Hippocampal formation (tissue), 2 donors: ENCODE measurements at regions not wholly inside any gene's neighbourhood (a gene's known extent, or its start where the extent isn't known, plus 50 kb on each side); places are given as distances from the start of the nearest gene placed in this dataset.

Experiments used
- DNase-seq, 2 donors: peaks; one replicate each; lab custom pipeline; 2025; lab: John Stamatoyannopoulos, UW

DNA sequence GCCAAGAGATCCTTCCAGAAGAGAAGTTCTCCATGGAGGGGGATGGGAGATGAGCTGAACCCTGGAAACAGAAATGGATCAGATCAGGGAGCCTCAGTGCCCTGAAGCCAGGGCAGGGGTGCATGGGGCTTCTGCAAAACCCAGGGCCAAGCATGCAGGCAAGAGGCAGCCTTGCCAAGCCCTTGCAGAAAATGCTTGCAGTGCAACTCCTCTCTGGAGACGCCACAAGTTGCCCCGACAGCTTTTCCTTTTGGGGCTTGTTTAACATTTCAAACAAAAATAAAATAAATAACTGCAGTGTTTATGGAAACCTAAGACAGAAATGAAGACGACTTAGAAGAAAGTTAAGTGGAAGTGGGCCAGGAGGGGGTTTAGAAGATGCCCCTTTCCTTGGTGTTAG lies 177.5 kb upstream of the TNP1 start:
- no peak for DNase-seq

GRCh38 chr2:217035967-217036366 lies 176.1 kb upstream of the TNP1 start:
- DNase-seq = no peak

- DNase-seq = no peak
Measured at GRCh38 chr2:217033186-217033585, 173.3 kb upstream of the TNP1 start.

GRCh38 chr2:217031445-217031844 lies 171.6 kb upstream of the TNP1 start:
- DNase-seq = no peak

GRCh38 chr2:217030081-217030480 lies 170.2 kb upstream of the TNP1 start:
- DNase-seq = no peak

DNA sequence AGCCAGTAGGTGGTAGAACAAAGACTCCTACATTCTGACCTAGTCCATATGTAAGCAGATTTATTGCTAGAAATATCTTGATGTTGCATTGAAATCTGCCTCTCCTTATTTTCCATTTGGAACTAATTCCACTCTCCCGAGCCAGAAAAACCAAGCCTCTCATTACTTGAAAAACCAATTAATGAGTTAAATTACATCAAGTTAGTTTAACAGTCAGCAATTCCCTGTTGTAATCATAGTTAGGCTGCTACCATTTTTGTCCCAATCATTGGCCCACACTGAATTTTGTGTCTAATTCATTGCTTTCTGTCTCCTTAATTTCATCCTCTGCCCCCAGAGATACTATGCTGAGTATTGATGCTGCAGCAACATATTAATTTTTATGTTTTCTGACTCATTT lies 168.3 kb upstream of the TNP1 start:
- DNase-seq = no peak

DNA sequence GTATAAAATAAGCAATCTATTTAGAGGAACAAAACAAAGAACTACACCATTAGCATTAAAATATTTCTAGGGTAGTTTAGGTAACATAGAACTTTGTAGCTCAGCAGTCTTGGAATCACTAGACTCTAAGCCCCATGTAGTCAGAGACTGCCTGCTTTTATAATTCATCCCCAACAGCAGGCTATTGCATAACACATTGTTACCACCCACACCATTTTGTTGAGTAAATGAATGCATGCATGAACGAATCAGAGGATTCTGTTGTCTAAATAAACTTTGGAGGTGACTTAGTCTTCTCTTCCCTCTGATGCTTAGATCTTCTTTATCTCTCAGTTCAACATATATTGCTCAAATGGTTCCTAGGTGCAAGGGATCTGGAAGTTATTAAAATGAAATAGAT lies 167.6 kb upstream of the TNP1 start:
- no peak for DNase-seq

- no peak for DNase-seq
Measured at GRCh38 chr2:217026569-217026968, 166.7 kb upstream of the TNP1 start.

- no peak for DNase-seq
Measured at GRCh38 chr2:217026161-217026560, 166.3 kb upstream of the TNP1 start.

DNA sequence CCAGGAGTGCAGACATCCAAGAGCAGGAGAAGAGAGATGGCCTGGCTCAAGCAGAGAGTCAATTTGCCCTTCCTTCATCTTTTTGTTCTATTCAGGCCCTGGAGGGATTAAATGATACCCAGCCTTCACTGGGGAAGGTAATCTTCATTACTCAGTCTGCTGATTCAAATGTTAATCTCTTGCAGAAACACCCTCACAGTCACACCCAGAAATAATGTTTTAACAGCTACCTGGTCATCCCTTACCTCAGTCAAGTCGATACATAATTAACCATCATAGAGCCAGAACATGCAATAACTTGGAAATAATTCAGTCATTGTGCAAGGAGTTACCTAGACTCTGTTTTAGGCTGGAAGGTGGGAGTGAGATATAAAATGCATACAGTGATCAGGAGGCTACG lies 163.7 kb upstream of the TNP1 start:
- no peak for DNase-seq

DNA sequence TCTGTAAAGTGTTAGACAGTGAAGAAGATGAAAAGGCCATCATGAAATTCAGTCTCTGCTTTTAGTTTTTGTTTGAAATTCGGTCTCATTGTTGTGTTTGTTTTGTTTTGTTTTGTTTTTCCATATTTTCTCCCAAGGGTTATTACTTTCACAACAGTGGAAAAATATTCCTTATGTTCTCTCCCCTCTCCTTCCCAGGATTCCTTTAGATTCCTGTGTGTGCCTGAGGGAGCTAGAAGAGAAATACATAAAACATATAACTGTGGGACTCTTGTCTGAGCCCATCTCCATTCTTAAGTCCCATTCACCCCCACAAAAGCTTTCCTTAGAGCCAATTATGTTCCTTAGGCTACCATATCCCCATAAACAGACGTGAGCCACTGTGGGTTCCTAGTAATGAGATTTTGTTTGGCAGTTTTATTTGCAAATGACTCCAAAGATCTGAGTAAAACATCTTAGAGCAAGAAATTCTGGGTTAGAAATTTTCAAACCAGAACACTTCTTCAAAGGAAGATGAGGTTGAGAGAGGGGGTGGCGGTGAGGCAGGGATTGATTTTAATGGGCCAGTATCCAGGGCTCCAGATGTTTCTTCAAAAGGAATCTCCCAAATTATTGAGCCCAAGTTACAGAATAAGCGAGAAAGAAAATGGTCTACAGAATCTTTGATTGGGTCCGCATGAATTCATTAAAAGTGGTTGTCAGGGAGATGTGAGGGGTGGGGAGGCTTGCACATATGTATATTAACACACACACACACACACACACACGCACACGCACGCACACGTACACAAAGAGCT lies 157.8 kb upstream of the TNP1 start:
- DNase-seq = no peak

DNA sequence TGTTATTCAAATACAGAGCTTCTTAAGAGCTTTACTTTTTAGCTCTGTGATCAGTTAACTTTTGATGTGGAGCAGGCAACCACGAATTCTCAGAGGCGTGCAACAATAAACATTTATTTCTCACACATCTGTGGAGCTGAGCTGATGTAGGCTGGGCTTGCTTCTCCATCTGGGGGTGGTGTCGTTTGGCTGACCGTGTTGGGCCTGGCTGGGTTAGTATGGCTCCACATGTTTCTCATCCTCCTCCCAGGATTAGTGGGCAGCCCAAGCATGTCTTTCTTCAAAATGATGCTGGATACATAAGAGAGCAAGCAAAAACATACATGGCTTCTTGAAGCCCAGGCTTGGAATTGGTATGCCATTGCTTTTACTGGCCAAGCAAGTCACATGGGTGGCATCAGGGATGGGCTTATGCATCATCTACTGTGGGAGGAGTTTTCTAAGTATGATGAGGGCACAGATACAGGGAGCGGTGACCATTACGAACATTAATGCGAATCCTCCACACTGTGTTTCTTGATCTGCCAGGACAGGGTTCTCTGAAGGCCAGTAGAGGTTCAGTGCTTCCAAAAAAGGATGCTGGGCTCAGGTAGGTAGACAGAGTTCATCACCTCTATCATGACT lies 157.0 kb upstream of the TNP1 start:
- no peak for DNase-seq

DNA sequence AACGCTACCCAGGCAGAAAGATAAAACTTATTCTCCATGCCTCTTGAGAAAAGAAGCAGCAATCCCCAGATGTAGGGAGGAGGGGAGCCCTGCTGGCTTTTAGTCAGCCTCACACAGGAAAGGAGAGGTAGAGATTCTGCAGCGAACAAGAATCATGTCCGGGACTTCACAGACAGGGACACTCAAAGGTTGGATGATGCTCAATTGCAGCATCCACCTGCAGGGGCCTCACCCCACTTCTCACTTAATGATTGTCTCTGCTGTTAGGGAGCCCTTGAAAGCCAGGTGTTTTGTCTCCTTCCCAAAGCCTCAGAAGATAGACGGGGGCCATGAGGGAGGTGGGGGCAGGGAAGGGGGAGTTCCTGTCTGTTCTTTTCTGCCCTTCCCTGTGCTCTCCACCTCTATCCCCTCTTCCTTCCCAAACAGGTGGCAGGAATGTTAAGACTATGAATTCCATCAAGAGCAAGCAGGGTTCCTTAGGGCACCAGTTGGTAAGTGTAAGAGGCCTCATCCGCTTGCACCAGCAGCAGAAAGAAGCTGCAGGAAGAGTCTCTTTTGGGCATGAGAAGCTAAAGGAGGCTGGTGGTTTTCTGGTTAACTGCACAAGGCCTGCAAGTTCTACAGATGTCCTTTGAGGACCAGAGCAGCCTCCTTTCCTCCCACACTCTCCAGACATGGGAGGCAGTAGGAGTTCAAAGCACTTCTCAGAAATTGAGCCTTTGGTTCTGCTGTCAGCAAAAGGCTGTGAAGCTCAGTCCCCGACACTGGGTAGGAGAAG lies 154.7 kb upstream of the TNP1 start:
- DNase-seq = no peak

DNA sequence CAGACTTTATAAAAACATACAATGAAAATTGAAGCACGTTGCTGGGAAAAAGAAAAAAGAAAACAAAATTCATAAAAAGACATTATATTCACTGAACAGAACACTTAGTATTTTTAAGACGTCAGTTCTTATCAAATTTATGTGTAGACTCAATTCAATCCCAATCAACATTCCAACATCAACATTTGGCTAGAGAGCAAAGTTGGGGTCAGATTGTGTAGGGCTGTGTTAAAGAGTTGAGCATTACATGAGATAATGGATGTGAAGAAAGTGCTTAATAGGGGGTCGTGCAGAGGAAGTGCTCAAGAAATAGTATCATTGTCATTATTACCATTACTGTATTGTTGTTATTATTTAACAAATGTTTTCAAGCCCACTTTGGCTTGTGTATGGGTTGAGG lies 154.1 kb upstream of the TNP1 start:
- DNase-seq = no peak

DNA sequence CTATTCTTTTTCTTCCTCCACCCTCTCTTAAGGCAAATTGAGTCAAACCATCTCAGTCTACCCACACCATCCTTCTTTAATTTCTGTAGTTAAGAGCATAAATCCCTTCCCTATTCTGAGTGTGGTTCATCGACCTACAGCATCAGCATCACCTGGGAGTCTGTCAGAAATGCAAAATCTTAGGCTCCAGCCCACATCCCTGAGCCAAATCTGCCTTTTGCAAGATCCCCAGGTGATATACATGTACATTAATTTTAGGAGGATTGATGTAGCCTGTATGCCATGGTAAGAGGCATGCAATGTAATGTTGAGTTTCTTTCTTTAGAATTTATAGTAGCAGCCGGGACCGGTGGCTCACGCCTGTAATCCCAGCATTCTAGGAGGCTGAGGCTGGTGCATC lies 151.7 kb upstream of the TNP1 start:
- no peak for DNase-seq

GRCh38 chr2:217010173-217010572 lies 150.3 kb upstream of the TNP1 start:
- DNase-seq = no peak

GRCh38 chr2:217008794-217009193 lies 148.9 kb upstream of the TNP1 start:
- no peak for DNase-seq

GRCh38 chr2:217006217-217006616 lies 146.4 kb upstream of the TNP1 start:
- no peak for DNase-seq

DNA sequence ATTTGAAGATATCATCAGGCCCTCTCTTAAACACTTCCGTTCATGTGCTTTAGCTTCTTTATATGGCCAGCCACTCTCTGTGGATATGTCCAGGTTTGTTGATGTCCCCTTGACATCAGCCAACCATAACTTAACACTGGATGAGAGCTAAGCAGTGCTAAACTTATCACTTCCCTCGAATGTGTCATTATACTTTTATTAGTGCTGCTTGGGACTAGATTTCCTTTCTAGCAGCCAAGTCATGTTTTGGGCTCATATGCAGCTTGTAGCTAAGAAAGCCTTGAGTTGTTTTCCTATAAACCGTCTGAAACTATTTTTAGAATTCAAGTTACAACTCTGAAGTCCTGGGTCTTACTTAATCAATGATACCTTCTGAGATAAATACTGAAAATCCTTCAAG lies 144.8 kb upstream of the TNP1 start:
- DNase-seq = no peak

DNA sequence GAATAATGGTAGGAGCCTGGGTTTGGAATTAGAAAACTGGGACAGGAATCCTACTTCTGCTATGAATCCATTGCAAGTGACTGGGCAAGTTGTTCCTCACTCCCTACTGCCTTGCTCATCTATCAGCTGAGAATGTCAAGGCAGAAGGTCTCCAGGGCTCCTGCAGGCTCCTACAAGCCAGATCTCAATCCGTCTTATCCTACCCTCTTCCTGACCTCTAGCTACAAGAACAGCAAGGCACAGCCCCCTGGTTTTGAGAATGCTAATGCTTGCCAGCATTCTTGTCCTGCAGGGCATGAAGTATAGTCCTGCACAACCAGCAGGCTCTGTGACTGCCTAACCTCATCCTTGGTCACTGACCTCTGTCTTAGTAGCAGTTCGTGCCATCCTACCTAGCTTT lies 141.9 kb upstream of the TNP1 start:
- no peak for DNase-seq

- DNase-seq = no peak
Measured at GRCh38 chr2:217000406-217000805, 140.5 kb upstream of the TNP1 start.

DNA sequence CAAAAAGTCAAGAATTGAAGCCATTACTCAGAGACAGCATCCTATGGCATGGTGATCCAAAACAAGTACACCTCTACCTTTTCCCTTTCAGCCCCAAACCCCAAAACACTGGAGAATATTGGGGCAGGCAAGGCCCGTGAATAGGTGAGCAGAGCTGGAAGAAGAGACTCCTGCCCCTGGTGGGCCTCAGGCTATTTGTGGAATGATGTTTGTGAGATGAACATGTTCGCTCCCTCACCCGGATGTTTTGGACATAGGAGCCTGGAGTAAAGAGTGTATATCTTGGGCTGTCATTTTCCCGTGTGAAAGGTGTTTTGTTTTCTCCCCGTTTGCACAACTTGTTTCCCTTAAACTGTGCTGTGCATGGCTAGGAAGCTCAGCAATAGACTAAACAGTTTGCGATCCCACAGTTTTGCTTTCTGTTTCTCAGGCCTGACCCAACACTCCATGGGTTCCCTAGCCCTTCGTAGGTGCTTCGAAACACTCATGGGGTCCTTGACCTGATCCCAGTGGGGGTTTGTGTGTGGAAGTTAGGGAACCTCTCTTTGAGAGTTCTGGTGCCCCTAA lies 136.5 kb upstream of the TNP1 start:
- no peak for DNase-seq

- no peak for DNase-seq
Measured at GRCh38 chr2:216994353-216994854, 134.5 kb upstream of the TNP1 start.
